Adrenal gland (tissue), 9 donors: ENCODE measurements at regions not wholly inside any gene's neighbourhood (a gene's known extent, or its start where the extent isn't known, plus 50 kb on each side); places are given as distances from the start of the nearest gene placed in this dataset.

ENCODE experiments used
- DNase-seq, 7 donors: peaks; one replicate each; pipeline ENCODE4 v3.0.0-alpha.2; 2019 to 2020
- H3K27ac ChIP-seq, 5 donors: fragments of 200-600 bp; sonication (generic) in 4 of 5; 1 replicate in 3 of 5; 2 replicates in 2 of 5; pipeline versions ENCODE4 v1.5.1 to v1.8.0; 2016 to 2020; ENCODE audit warnings: mild to moderate bottlenecking in 1 of 5
- H3K27me3 ChIP-seq: fragments of 200-600 bp; 2 replicates; pipeline ENCODE4 v1.8.0; 2021
- H3K36me3 ChIP-seq, 2 donors: fragments of 200-600 bp; replicated peaks in 1 of 2; 1 replicate in 1 of 2; 2 replicates in 1 of 2; pipeline versions ENCODE4 v1.5.1 to v1.8.0; 2018 to 2022
- H3K4me1 ChIP-seq, 2 donors: fragments of 200-600 bp; replicated peaks in 1 of 2; 1 replicate in 1 of 2; 2 replicates in 1 of 2; pipeline versions ENCODE4 v1.5.1 to v1.8.0; 2018 to 2021
- H3K4me3 ChIP-seq, 4 donors: fragments of 200-600 bp; sonication (generic) in 3 of 4; one replicate each; pipeline ENCODE4 v1.5.1; 2016 to 2018
- H3K9me3 ChIP-seq, 3 donors: fragments of 200-600 bp; sonication (generic) in 1 of 3; replicated peaks in 1 of 3; 1 replicate in 2 of 3; 2 replicates in 1 of 3; pipeline versions ENCODE4 v1.5.1 to v1.8.0; 2016 to 2021
- POLR2A ChIP-seq, 2 donors: fragments of 450-650 bp; IDR thresholded peaks; one replicate each; pipeline ENCODE4 v1.6.1; 2017; ENCODE audit warnings: antibody characterized with exemption in 2 of 2, mild to moderate bottlenecking in 2 of 2, moderate library complexity in 1 of 2
- WGBS, 4 donors: extraction: QIAGEN DNeasy Blood & Tissue Kit in 2 of 4; methylation state at CpG; one replicate each; pipeline versions ENCODE4 v1.1.5 to v1.1.7; 2013 to 2017; 5-methylcytosine and 5-hydroxymethylcytosine counted together
- intact Hi-C, 2 donors: fragments of 100-400 bp; cut with DNase I; formaldehyde crosslinking; loops; one replicate each; pipeline versions ENCODE4 v1.14.1 to v1.15.0; 2022 to 2023
- TF ChIP-seq, protein P1 (sequence below), 6 experiments: fragments of 450-650 bp in 4 of 6; fragments of 200-600 bp in 2 of 6; sonication (generic) in 1 of 6; IDR thresholded peaks; 1 replicate in 5 of 6; 2 replicates in 1 of 6; pipeline versions ENCODE4 v1.5.1 to v1.8.0; 2016 to 2021; ENCODE audit warnings: antibody characterized with exemption in 6 of 6, mild to moderate bottlenecking in 2 of 6, moderate library complexity in 1 of 6
- donor health status: healthy with polysubstance abuse.
- donor health status: Bipolar disorder and iron deficiency.
- donor health status: DM: yes; HTN: yes; CAD: no.
- donor health status: DM: no; HTN: no; CAD: no.
- donor health status: DM: no; HTN: no; CAD: no.

DNA sequence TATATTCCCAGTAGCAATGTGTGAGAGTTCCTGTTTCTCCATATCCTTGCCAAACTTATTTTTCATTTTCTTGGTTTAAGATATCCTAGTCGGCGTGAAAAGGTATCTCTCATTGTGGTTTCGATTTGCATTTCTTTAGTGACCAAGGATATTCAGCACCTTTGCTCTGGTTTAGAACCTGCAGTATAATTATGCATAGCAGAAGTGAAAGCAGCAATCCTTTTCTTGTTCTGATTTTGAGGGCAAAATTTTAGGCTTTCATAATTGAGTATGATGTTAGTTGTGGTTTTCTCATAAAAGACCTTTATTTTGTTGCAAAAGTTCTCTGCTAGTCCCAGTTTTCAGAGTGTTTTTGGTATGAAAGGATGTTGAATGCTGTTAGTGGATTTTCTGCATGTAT is 491.0 kb downstream of the FGF9 start:
- Histone ChIP-seq H3K4me3 (no peak overlapping the region), H3K4me1 (peaks cover 0 to 4% of the 10 kb centered on the region in 2 donors), H3K27me3 (no peaks in the 10 kb centered on the region), H3K9me3 (peaks cover 0 to 6% (median 0%) of the 10 kb centered on the region in 3 donors), H3K27ac (no peak overlapping the region), H3K36me3 (no peaks in the 10 kb centered on the region)
- no peak for TF ChIP-seq POLR2A (IDR thresholded peaks at IDR 0.05)
- TF ChIP-seq, protein P1, sequence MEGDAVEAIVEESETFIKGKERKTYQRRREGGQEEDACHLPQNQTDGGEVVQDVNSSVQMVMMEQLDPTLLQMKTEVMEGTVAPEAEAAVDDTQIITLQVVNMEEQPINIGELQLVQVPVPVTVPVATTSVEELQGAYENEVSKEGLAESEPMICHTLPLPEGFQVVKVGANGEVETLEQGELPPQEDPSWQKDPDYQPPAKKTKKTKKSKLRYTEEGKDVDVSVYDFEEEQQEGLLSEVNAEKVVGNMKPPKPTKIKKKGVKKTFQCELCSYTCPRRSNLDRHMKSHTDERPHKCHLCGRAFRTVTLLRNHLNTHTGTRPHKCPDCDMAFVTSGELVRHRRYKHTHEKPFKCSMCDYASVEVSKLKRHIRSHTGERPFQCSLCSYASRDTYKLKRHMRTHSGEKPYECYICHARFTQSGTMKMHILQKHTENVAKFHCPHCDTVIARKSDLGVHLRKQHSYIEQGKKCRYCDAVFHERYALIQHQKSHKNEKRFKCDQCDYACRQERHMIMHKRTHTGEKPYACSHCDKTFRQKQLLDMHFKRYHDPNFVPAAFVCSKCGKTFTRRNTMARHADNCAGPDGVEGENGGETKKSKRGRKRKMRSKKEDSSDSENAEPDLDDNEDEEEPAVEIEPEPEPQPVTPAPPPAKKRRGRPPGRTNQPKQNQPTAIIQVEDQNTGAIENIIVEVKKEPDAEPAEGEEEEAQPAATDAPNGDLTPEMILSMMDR (IDR thresholded peaks at IDR 0.05): no peak
- intact Hi-C loops: no loop called here
- WGBS, 4 donors: 82 to 89% (median 85%) methylated on average over 3 of the region's 3 CpGs
- DNase-seq: no peak

DNA sequence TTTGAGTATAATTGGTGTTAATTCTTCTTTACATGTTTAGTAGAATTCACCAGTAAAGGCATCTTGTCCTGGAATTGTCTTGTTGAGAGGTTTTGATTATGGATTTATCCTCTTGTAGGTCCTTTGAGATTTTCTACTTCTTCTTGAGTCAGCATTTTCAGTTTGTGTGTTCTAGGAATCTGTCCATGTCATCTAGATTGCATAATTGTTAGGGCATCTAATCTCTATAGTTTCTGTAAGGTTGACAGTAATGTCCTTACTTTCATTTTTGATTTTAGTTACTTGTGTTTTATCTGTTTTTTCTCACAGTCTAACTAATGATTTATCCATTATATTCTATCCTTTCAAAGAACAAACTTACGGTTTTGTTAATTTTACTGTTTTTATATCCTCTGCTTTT is 492.0 kb downstream of the FGF9 start:
- no peak overlapping the region for H3K4me3 ChIP-seq
- H3K4me1 ChIP-seq: peaks cover 0 to 4% of the 10 kb centered on the region in 2 donors
- intact Hi-C loops: no loop called here
- DNase-seq: no peak
- TF ChIP-seq POLR2A (IDR thresholded peaks at IDR 0.05): no peak
- TF ChIP-seq, protein P1 (IDR thresholded peaks at IDR 0.05): no peak
- peaks cover 0 to 6% (median 0%) of the 10 kb centered on the region in 3 donors for H3K9me3 ChIP-seq
- no peaks in the 10 kb centered on the region for H3K36me3 ChIP-seq
- no peak overlapping the region for H3K27ac ChIP-seq
- WGBS, 4 donors: 50 to 67% (median 57%) methylated on average over 1 of the region's 1 CpG
- H3K27me3 ChIP-seq: no peaks in the 10 kb centered on the region

DNA sequence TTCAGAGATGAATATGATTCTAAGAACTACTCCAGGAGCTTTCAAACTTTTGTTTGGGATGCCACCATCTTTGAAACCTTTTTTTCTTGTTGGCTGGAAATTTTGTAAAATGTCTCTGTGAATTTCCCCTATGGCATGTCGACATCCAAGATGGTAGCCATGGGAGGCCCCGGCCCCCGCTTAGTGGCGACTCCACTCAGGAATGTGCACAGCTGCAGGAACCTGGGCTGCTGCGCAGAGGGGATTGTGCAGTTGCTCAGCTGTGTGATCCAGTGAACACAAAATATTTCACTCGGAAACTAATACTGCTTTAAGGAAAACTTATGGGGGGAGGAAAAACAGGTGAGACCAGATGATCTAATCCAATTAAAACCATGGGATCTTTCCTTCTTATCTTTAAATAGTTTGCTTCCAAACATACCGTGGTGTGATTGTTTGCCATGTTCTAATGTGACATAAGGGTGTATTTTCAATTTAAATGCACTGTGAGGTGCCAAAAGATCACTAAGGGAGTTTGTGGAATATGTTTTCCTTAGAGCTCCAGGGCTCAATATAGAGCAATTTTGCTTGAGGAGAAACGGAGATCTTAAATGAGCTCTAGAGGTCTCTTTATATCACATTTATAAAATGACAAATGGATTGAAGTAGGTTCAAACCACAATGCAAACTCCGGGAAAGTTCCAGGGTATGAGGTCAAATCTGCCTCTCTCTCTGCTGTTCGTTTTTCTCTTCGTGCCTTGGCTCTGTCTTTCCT is 497.7 kb downstream of the FGF9 start:
- H3K27ac ChIP-seq: no peak overlapping the region
- H3K27me3 ChIP-seq: no peaks in the 10 kb centered on the region
- 80 to 88% (median 85%) methylated on average over 11 of the region's 11 CpGs for WGBS, 4 donors
- DNase-seq: no peak
- intact Hi-C loops: no loop called here
- H3K4me3 ChIP-seq: no peak overlapping the region
- peaks cover 0 to 6% (median 0%) of the 10 kb centered on the region in 3 donors for H3K9me3 ChIP-seq
- H3K4me1 ChIP-seq: no peaks in the 10 kb centered on the region
- H3K36me3 ChIP-seq: no peaks in the 10 kb centered on the region
- TF ChIP-seq POLR2A (IDR thresholded peaks at IDR 0.05): no peak
- TF ChIP-seq, protein P1 (IDR thresholded peaks at IDR 0.05): no peak

DNA sequence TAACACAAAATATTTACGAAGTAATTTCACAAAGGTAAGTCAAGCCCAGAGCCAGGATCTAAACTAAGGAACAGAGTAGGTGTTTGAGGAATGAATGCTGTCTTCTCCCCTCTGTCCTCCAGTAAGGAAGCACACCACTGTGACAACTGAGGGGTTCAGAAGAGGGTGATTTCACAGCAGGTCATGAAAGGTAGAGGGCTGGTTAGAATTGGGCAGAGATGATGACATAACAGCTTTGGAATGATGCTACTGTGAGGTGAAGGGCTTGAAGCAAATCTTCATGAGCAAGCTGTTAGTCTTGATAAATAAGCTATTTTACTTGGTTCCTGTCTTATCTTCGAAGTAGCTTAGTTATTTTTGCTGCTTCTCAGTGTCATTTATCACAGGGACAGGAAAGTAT is 498.6 kb downstream of the FGF9 start:
- WGBS, 4 donors: 51 to 61% (median 55%) methylated on average over 2 of the region's 2 CpGs
- Histone ChIP-seq H3K27ac (no peak overlapping the region), H3K4me1 (peaks cover 0 to 4% of the 10 kb centered on the region in 2 donors), H3K36me3 (no peaks in the 10 kb centered on the region), H3K9me3 (peaks cover 0 to 1% (median 0%) of the 10 kb centered on the region in 3 donors), H3K4me3 (no peak overlapping the region), H3K27me3 (no peaks in the 10 kb centered on the region)
- no peak for TF ChIP-seq POLR2A (IDR thresholded peaks at IDR 0.05)
- TF ChIP-seq, protein P1 (IDR thresholded peaks at IDR 0.05): no peak
- no peak for DNase-seq
- intact Hi-C loops: no loop called here
